ENCODE measurements at regions not wholly inside any gene's neighbourhood (a gene's known extent, or its start where the extent isn't known, plus 50 kb on each side); places are given as distances from the start of the nearest gene placed in this dataset.

GRCh38 chr3:168233001-168233400, 137.3 kb upstream of the GOLIM4 start:
- no peak for DNase-seq (ENCODE audit: low spot score)

- DNase-seq (ENCODE audit: low spot score) = no peak
Measured at GRCh38 chr3:168223085-168223484, 127.4 kb upstream of the GOLIM4 start.

- DNase-seq (ENCODE audit: low spot score) = no peak
Measured at GRCh38 chr3:168220556-168220955, 124.8 kb upstream of the GOLIM4 start.

GRCh38 chr3:168219530-168219929, 123.8 kb upstream of the GOLIM4 start:
- no peak for DNase-seq (ENCODE audit: low spot score)

- no peak for DNase-seq (ENCODE audit: low spot score)
Measured at GRCh38 chr3:168218600-168218999, 122.9 kb upstream of the GOLIM4 start.

GRCh38 chr3:168216851-168217250, 121.1 kb upstream of the GOLIM4 start:
- DNase-seq (ENCODE audit: low spot score) = no peak

GRCh38 chr3:168213920-168214319, 118.2 kb upstream of the GOLIM4 start:
- no peak for DNase-seq (ENCODE audit: low spot score)

- DNase-seq (ENCODE audit: low spot score) = no peak
Measured at GRCh38 chr3:168212664-168213285, 117.1 kb upstream of the GOLIM4 start.

- DNase-seq (ENCODE audit: low spot score) = no peak
Measured at GRCh38 chr3:168205451-168205850, 109.7 kb upstream of the GOLIM4 start.

GRCh38 chr3:168197162-168197561, 101.4 kb upstream of the GOLIM4 start:
- DNase-seq (ENCODE audit: low spot score) = no peak

GRCh38 chr3:168191856-168192255, 96.1 kb upstream of the GOLIM4 start:
- DNase-seq (ENCODE audit: low spot score) = no peak

- no peak for DNase-seq (ENCODE audit: low spot score)
Measured at GRCh38 chr3:168187233-168187632, 91.5 kb upstream of the GOLIM4 start.

GRCh38 chr3:168186293-168186983, 90.7 kb upstream of the GOLIM4 start:
- no peak for DNase-seq (ENCODE audit: low spot score)

- DNase-seq (ENCODE audit: low spot score) = no peak
Measured at GRCh38 chr3:168183774-168184173, 88.0 kb upstream of the GOLIM4 start.

- DNase-seq (ENCODE audit: low spot score) = peak; percentile 29
Measured at GRCh38 chr3:168168743-168169142, 73.0 kb upstream of the GOLIM4 start.

- peak; percentile 71 for DNase-seq (ENCODE audit: low spot score)
Measured at GRCh38 chr3:168165390-168166269, 69.9 kb upstream of the GOLIM4 start.

GRCh38 chr3:168162172-168162571, 66.4 kb upstream of the GOLIM4 start:
- DNase-seq (ENCODE audit: low spot score) = no peak

GRCh38 chr3:168161696-168162095, 66.0 kb upstream of the GOLIM4 start:
- DNase-seq (ENCODE audit: low spot score) = no peak

- DNase-seq (ENCODE audit: low spot score) = no peak
Measured at GRCh38 chr3:168157903-168158302, 62.2 kb upstream of the GOLIM4 start.

GRCh38 chr3:168157099-168157700, 61.5 kb upstream of the GOLIM4 start:
- DNase-seq (ENCODE audit: low spot score) = no peak

- no peak for DNase-seq (ENCODE audit: low spot score)
Measured at GRCh38 chr3:168156479-168156878, 60.8 kb upstream of the GOLIM4 start.

GRCh38 chr3:168155303-168155702, 59.6 kb upstream of the GOLIM4 start:
- no peak for DNase-seq (ENCODE audit: low spot score)

GRCh38 chr3:168154089-168154488, 58.4 kb upstream of the GOLIM4 start:
- DNase-seq (ENCODE audit: low spot score) = no peak
